CD4-positive, alpha-beta T cell (primary cell): ENCODE measurements at regions not wholly inside any gene's neighbourhood (a gene's known extent, or its start where the extent isn't known, plus 50 kb on each side); places are given as distances from the start of the nearest gene placed in this dataset.

Source experiments
- ATAC-seq: fragments of 200-7000 bp; cut with Tn5 transposase; one replicate; pipeline ENCODE4 v1.10.0; 2022; ENCODE audit warnings: mild to moderate bottlenecking; ENCODE audit not compliant: poor library complexity
- CTCF ChIA-PET: fragments of 350-600 bp; sonication (Branson Sonifier 250); formaldehyde crosslinking; loops from one replicate; lab custom pipeline; 2021; ENCODE audit warnings: antibody characterized with exemption, inconsistent platforms; lab: Charles Lee
- POLR2A ChIA-PET: fragments of 350-600 bp; sonication (Branson Sonifier 250); formaldehyde crosslinking; loops from one replicate; lab custom pipeline; 2021; ENCODE audit warnings: antibody characterized with exemption, inconsistent platforms; lab: Charles Lee
- DNase-seq, 14 experiments: peaks; one replicate each; pipeline ENCODE4 v3.0.0-alpha.2; 2013 to 2020; ENCODE audit warnings: mixed read lengths in 2 of 14
- H3K27ac ChIP-seq, 2 donors: one replicate each; pipeline versions ENCODE4 v1.5.1 to v1.7.0; 2013; ENCODE audit warnings: low read length in 2 of 2, low read depth in 1 of 2, mild to moderate bottlenecking in 1 of 2
- H3K27me3 ChIP-seq, 2 experiments: 1 replicate in 1 of 2; 2 replicates in 1 of 2; pipeline versions ENCODE4 v1.6.1 to v1.7.0; 2013; ENCODE audit warnings: low read length in 2 of 2, control low read depth in 1 of 2, mild to moderate bottlenecking in 1 of 2, moderate library complexity in 1 of 2; ENCODE audit not compliant: insufficient read depth in 2 of 2, control insufficient read depth in 1 of 2
- H3K36me3 ChIP-seq: one replicate; pipeline ENCODE4 v1.6.1; 2013; ENCODE audit warnings: low read length, control low read depth; ENCODE audit not compliant: insufficient read depth
- H3K4me1 ChIP-seq: one replicate; pipeline ENCODE4 v1.6.1; 2013; ENCODE audit warnings: low read length, control low read depth; ENCODE audit not compliant: insufficient read depth
- H3K4me3 ChIP-seq: one replicate; pipeline ENCODE4 v1.5.1; 2013; ENCODE audit warnings: mild to moderate bottlenecking, low read length, moderate library complexity
- H3K9me3 ChIP-seq, 2 experiments: 1 replicate in 1 of 2; 2 replicates in 1 of 2; pipeline versions ENCODE4 v1.6.1 to v1.7.0; 2013; ENCODE audit warnings: low read length in 2 of 2, mild to moderate bottlenecking in 2 of 2, control low read depth in 1 of 2, moderate library complexity in 1 of 2; ENCODE audit not compliant: control insufficient read depth in 1 of 2, insufficient read depth in 1 of 2
- H3K27ac Mint-ChIP-seq: one replicate; pipeline ENCODE4 v1.8.0; 2020; ENCODE audit warnings: mixed read lengths
- H3K27me3 Mint-ChIP-seq: one replicate; pipeline ENCODE4 v1.8.0; 2021; ENCODE audit warnings: mixed read lengths
- H3K36me3 Mint-ChIP-seq: one replicate; pipeline ENCODE4 v1.8.0; 2021; ENCODE audit warnings: low read depth, mixed read lengths
- H3K4me1 Mint-ChIP-seq: one replicate; pipeline ENCODE4 v1.8.0; 2021; ENCODE audit warnings: low read depth, mixed read lengths
- H3K4me3 Mint-ChIP-seq: one replicate; pipeline ENCODE4 v1.8.0; 2020; ENCODE audit warnings: mild to moderate bottlenecking, mixed read lengths
- H3K9me3 Mint-ChIP-seq: one replicate; pipeline ENCODE4 v1.8.0; 2020; ENCODE audit warnings: mixed read lengths
- CTCF ChIP-seq: fragments of 200-600 bp; IDR thresholded peaks from one replicate; pipeline ENCODE4 v1.8.0; 2022; ENCODE audit warnings: antibody characterized with exemption, mild to moderate bottlenecking
- intact Hi-C, 2 experiments: fragments of 100-400 bp; cut with DNase I in 1 of 2; cut with micrococcal nuclease in 1 of 2; formaldehyde crosslinking; loops; one replicate each; pipeline versions ENCODE4 v1.15.1 to v1.9.0; 2023 to 2025; cut with DNase I, micrococcal nuclease

GRCh38 chr20:48017992-48018391 lies 232.7 kb upstream of the SULF2 start:
- Histone ChIP-seq H3K27me3 (peaks cover 4 to 12% of the 10 kb centered on the region in 2 experiments), H3K27ac (no peak overlapping the region), H3K4me1 (no peaks in the 10 kb centered on the region), H3K9me3 (peaks cover 0 to 4% of the 10 kb centered on the region in 2 experiments), H3K36me3 (no peaks in the 10 kb centered on the region), H3K4me3 (no peak overlapping the region)
- Mint-ChIP-seq H3K27ac (no peak overlapping the region), H3K4me1 (no peaks in the 10 kb centered on the region), H3K9me3 (peaks cover 4% of the 10 kb centered on the region), H3K27me3 (peaks cover 43% of the 10 kb centered on the region), H3K36me3 (no peaks in the 10 kb centered on the region), H3K4me3 (no peak overlapping the region)
- intact Hi-C loops: no loop called here
- no peak for DNase-seq
- POLR2A ChIA-PET: no interaction called here
- no peak for TF ChIP-seq CTCF
- ATAC-seq: no peak
- CTCF ChIA-PET: no interaction called here

GRCh38 chr20:48017509-48017908 lies 232.2 kb upstream of the SULF2 start:
- no peak for ATAC-seq
- no peak overlapping the region for H3K27ac Mint-ChIP-seq
- no peak for TF ChIP-seq CTCF

GRCh38 chr20:48015943-48016723 lies 230.9 kb upstream of the SULF2 start:
- ATAC-seq (no peak), DNase-seq (no peak)
- Histone ChIP-seq H3K36me3 (no peaks in the 10 kb centered on the region), H3K9me3 (peaks cover 4 to 8% of the 10 kb centered on the region in 2 experiments), H3K4me1 (no peaks in the 10 kb centered on the region), H3K4me3 (no peak overlapping the region), H3K27me3 (peaks cover 0 to 12% of the 10 kb centered on the region in 2 experiments), H3K27ac (no peak overlapping the region)
- TF ChIP-seq CTCF: no peak
- H3K27ac Mint-ChIP-seq: no peak overlapping the region
- H3K27me3 Mint-ChIP-seq: peaks cover 38% of the 10 kb centered on the region
- no peaks in the 10 kb centered on the region for H3K4me1 Mint-ChIP-seq
- H3K4me3 Mint-ChIP-seq: no peak overlapping the region
- peaks cover 14% of the 10 kb centered on the region for H3K9me3 Mint-ChIP-seq
- intact Hi-C loops: no loop called here
- CTCF ChIA-PET: no interaction called here
- POLR2A ChIA-PET: no interaction called here
- no peaks in the 10 kb centered on the region for H3K36me3 Mint-ChIP-seq

More at GRCh38 chr20:48017509-48017908, 232.2 kb upstream of the SULF2 start:
- ChIA-PET CTCF (no interaction called here), POLR2A (no interaction called here)
- Mint-ChIP-seq H3K27me3 (peaks cover 44% of the 10 kb centered on the region), H3K9me3 (peaks cover 6% of the 10 kb centered on the region), H3K36me3 (no peaks in the 10 kb centered on the region), H3K4me1 (no peaks in the 10 kb centered on the region), H3K4me3 (no peak overlapping the region)
- no peaks in the 10 kb centered on the region for H3K4me1 ChIP-seq
- no peak for DNase-seq
- no peaks in the 10 kb centered on the region for H3K36me3 ChIP-seq
- peaks cover 0 to 5% of the 10 kb centered on the region in 2 experiments for H3K9me3 ChIP-seq
- no peak overlapping the region for H3K4me3 ChIP-seq
- peaks cover 4 to 12% of the 10 kb centered on the region in 2 experiments for H3K27me3 ChIP-seq
- no peak overlapping the region for H3K27ac ChIP-seq
- intact Hi-C loops: no loop called here
